ENCODE measurements at regions not wholly inside any gene's neighbourhood (a gene's known extent, or its start where the extent isn't known, plus 50 kb on each side); places are given as distances from the start of the nearest gene placed in this dataset.

DNA sequence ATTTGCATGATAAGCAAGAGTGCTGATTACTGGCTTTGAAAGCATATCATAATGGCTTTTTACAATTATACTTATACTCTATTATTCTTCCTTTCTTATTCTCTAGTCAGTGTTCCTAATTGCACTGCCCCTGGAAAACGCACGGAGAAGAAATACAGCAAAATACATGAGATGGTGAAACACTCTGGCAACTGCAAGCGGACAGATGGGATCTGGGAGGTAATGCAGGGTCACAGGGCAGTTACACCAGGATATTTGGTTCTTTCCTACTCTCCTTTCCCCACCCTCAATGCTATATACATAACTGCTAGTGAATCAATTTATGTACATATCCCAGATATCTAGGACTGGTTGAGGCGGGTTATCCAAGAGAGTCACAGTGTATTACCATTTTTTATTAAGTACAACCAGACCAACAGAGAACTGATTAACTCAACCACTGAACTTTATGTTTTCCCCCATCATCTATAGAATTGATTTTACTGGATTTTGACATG, 423.7 kb downstream of the ZSWIM6 start:
- Histone ChIP-seq H3K27me3 (ENCODE audit: control insufficient read depth in 2 of 2, insufficient read depth in 2 of 2, low read length in 2 of 2) (peaks cover 5 to 10% of the 10 kb centered on the region in 2 experiments), H3K36me3 (ENCODE audit: control insufficient read depth in 2 of 2, extremely low read depth in 1 of 2, insufficient read depth in 2 of 2, low read length in 2 of 2) (no peaks in the 10 kb centered on the region), H3K79me2 (ENCODE audit: control insufficient read depth, insufficient read depth, low read length) (no peaks in the 10 kb centered on the region), H3K9me3 (replicated peaks; ENCODE audit: control insufficient read depth, insufficient read depth, low read length) (no peaks in the 10 kb centered on the region), H3K9ac (replicated peaks; ENCODE audit: extremely low read depth, insufficient read depth, low read length) (no peak overlapping the region), H3K9me1 (replicated peaks; ENCODE audit: control insufficient read depth, extremely low read depth, insufficient read depth, low read length) (no peaks in the 10 kb centered on the region), H3K27ac (ENCODE audit: insufficient read depth, low read depth, low read length) (no peak overlapping the region), H3K4me1 (ENCODE audit: control insufficient read depth, extremely low read depth, insufficient read depth, low read length) (no peaks in the 10 kb centered on the region), H3K4me3 (replicated peaks in 1 of 3; ENCODE audit: insufficient read depth in 1 of 3, low read depth in 1 of 3, low read length in 3 of 3) (no peak overlapping the region), H3K4me2 (ENCODE audit: insufficient read depth, low read length) (no peak overlapping the region), H4K20me1 (replicated peaks; ENCODE audit: control insufficient read depth, extremely low read depth, insufficient read depth, low read length) (no peaks in the 10 kb centered on the region), H2AFZ (ENCODE audit: low read depth, low read length) (no peak overlapping the region)
- CTCF ChIA-PET = no interaction called here
- no peak for FAIRE-seq
- TF ChIP-seq POLR2A (IDR thresholded peaks at IDR 0.05; ENCODE audit: low read depth, low read length) (no peak), JUN (IDR thresholded peaks at IDR 0.05; ENCODE audit: borderline replicate concordance, insufficient read depth, insufficient read length, low read depth) (no peak), EZH2 (IDR thresholded peaks at IDR 0.05; ENCODE audit: borderline replicate concordance, low read depth, low read length, severe bottlenecking) (no peak), FOS (IDR thresholded peaks at IDR 0.05; ENCODE audit: borderline replicate concordance, insufficient read depth, low read length) (no peak), MYC (IDR thresholded peaks at IDR 0.05; ENCODE audit: low read depth, low read length) (no peak), POLR2AphosphoS5 (IDR thresholded peaks at IDR 0.05; ENCODE audit: insufficient read depth, low read depth, low read length) (no peak), GATA2 (IDR thresholded peaks at IDR 0.05; ENCODE audit: insufficient read depth, insufficient read length, low read depth, low read length) (no peak)
- TF ChIP-seq, protein P1, sequence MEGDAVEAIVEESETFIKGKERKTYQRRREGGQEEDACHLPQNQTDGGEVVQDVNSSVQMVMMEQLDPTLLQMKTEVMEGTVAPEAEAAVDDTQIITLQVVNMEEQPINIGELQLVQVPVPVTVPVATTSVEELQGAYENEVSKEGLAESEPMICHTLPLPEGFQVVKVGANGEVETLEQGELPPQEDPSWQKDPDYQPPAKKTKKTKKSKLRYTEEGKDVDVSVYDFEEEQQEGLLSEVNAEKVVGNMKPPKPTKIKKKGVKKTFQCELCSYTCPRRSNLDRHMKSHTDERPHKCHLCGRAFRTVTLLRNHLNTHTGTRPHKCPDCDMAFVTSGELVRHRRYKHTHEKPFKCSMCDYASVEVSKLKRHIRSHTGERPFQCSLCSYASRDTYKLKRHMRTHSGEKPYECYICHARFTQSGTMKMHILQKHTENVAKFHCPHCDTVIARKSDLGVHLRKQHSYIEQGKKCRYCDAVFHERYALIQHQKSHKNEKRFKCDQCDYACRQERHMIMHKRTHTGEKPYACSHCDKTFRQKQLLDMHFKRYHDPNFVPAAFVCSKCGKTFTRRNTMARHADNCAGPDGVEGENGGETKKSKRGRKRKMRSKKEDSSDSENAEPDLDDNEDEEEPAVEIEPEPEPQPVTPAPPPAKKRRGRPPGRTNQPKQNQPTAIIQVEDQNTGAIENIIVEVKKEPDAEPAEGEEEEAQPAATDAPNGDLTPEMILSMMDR (IDR thresholded peaks at IDR 0.05; ENCODE audit: extremely low read depth in 1 of 2, insufficient read depth in 1 of 2, low read depth in 1 of 2, low read length in 2 of 2) = no peak
- TF ChIP-seq, protein P2, sequence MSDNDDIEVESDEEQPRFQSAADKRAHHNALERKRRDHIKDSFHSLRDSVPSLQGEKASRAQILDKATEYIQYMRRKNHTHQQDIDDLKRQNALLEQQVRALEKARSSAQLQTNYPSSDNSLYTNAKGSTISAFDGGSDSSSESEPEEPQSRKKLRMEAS (IDR thresholded peaks at IDR 0.05; ENCODE audit: insufficient read depth, insufficient read length) = no peak
- no peak for DNase-seq (ENCODE audit: low read depth, low spot score)
- POLR2A ChIA-PET = no interaction called here
- intact Hi-C loops (cut with micrococcal nuclease) (no loop called here), dilution Hi-C loops (cut with MboI; ENCODE audit: extremely low pct_ligation_motif_present, low sequenced_read_pairs) (no loop called here)
- no TSS peak for BruUV-seq (replicated peaks)
